ENCODE measurements at regions not wholly inside any gene's neighbourhood (a gene's known extent, or its start where the extent isn't known, plus 50 kb on each side); places are given as distances from the start of the nearest gene placed in this dataset.
"Not testable (repeated sequence)": the region's sequence is repeated elsewhere in the genome, so short reads cannot be mapped to it uniquely, and the experiment has no call there.

DNA sequence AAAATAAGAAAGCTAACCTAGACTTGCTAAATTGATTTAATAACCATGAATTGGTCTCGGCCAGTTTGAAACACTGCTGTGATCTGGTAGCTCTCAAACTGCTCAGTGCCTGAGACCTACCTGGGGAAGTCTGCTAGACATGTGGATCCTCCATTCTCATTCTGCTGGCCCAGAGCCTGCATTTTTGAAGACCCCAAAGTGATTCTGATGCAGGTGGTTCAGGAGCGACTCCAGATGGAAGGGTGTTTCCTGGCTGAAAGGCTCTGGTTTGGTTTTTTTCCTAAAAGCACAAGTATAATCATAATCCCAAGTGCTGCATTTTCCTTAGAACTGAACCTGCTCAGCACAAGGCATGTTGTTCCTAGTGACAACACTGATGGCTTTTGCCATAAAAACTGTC, 159.5 kb downstream of the ZNF664 start:
- Histone ChIP-seq H3K27me3 (ENCODE audit: control insufficient read depth, insufficient read depth, low read length) (no peaks in the 10 kb centered on the region), H2AFZ (no peak overlapping the region), H3K4me1 (no peaks in the 10 kb centered on the region), H3K4me2 (ENCODE audit: low read length) (no peak overlapping the region), H3K9ac (no peak overlapping the region), H3K27ac (no peak overlapping the region), H3K36me3 (ENCODE audit: control insufficient read depth, insufficient read depth, low read length) (no peaks in the 10 kb centered on the region), H3K4me3 (ENCODE audit: low read depth, low read length) (no peak overlapping the region), H3K79me2 (no peaks in the 10 kb centered on the region), H3K9me3 (ENCODE audit: control insufficient read depth, low read length) (no peaks in the 10 kb centered on the region)
- TF ChIP-seq, protein P1, sequence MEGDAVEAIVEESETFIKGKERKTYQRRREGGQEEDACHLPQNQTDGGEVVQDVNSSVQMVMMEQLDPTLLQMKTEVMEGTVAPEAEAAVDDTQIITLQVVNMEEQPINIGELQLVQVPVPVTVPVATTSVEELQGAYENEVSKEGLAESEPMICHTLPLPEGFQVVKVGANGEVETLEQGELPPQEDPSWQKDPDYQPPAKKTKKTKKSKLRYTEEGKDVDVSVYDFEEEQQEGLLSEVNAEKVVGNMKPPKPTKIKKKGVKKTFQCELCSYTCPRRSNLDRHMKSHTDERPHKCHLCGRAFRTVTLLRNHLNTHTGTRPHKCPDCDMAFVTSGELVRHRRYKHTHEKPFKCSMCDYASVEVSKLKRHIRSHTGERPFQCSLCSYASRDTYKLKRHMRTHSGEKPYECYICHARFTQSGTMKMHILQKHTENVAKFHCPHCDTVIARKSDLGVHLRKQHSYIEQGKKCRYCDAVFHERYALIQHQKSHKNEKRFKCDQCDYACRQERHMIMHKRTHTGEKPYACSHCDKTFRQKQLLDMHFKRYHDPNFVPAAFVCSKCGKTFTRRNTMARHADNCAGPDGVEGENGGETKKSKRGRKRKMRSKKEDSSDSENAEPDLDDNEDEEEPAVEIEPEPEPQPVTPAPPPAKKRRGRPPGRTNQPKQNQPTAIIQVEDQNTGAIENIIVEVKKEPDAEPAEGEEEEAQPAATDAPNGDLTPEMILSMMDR (IDR thresholded peaks at IDR 0.05) = no peak

- H3K9ac ChIP-seq = no peak overlapping the region
- no peak overlapping the region for H3K4me3 ChIP-seq (ENCODE audit: low read depth, low read length)
- H3K27me3 ChIP-seq (ENCODE audit: control insufficient read depth, insufficient read depth, low read length) = no peaks in the 10 kb centered on the region
- no peaks in the 10 kb centered on the region for H3K79me2 ChIP-seq
- no peaks in the 10 kb centered on the region for H3K4me1 ChIP-seq
- no peak overlapping the region for H2AFZ ChIP-seq
- no peaks in the 10 kb centered on the region for H3K36me3 ChIP-seq (ENCODE audit: control insufficient read depth, insufficient read depth, low read length)
- no peak overlapping the region for H3K27ac ChIP-seq
- H3K9me3 ChIP-seq (ENCODE audit: control insufficient read depth, low read length) = no peaks in the 10 kb centered on the region
- TF ChIP-seq, protein P1 (IDR thresholded peaks at IDR 0.05) = no peak
- no peak overlapping the region for H3K4me2 ChIP-seq (ENCODE audit: low read length)
Measured at GRCh38 chr12:124136796-124137195, 158.1 kb upstream of the RFLNA start.

DNA sequence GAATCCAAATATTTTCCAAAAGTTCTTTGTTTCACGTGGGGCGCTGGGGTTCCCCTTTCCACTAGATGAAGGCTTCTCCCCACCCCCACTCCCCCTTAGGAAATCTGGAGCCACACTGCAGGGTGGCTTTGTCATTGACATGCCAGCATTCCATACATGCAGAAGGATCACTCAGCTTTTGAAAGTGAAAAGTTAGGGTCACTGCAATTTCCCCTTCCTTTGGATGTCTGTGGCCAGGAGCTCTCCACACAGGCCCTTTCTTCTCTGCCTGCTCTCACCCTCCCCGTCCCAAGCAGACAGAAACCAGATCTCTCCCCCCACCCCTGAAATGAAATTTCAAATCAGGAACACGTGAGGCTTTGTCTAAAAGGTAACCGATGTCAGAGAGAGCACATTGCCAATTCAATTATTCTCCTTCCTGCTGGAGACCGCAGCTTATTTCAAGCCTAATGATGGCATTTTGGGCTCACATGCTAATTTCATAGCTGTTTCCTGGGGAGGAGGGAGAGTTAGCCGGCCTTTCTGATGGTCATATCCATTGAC, 153.9 kb upstream of the RFLNA start:
- H3K27ac ChIP-seq = no peak overlapping the region
- H3K4me1 ChIP-seq = no peaks in the 10 kb centered on the region
- TF ChIP-seq, protein P1 (IDR thresholded peaks at IDR 0.05) = no peak
- H3K9ac ChIP-seq = no peak overlapping the region
- H3K79me2 ChIP-seq = no peaks in the 10 kb centered on the region
- no peaks in the 10 kb centered on the region for H3K36me3 ChIP-seq (ENCODE audit: control insufficient read depth, insufficient read depth, low read length)
- no peaks in the 10 kb centered on the region for H3K9me3 ChIP-seq (ENCODE audit: control insufficient read depth, low read length)
- no peak overlapping the region for H3K4me2 ChIP-seq (ENCODE audit: low read length)
- H3K4me3 ChIP-seq (ENCODE audit: low read depth, low read length) = no peak overlapping the region
- no peaks in the 10 kb centered on the region for H3K27me3 ChIP-seq (ENCODE audit: control insufficient read depth, insufficient read depth, low read length)
- H2AFZ ChIP-seq = no peak overlapping the region

DNA sequence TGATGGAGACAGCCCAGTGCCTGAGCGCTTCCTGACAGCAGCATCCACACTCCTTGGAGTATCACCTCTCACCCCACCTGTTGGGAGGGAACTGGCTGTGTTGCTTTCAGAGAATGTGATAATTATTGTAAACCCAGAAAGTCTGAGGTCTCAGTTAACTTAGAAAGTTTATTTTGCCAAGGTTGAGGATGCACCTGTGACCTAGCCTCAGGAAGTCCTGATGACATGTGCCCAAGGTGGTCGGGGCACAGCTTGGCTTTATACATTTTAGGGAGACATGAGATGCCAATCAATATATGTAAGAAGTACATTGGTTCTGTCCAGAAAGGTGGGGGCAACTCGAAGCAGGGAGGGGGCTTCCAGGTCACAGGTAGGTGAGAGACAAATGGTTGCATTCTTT, 153.3 kb upstream of the RFLNA start:
- H3K4me2 ChIP-seq (ENCODE audit: low read length); H3K9me3 ChIP-seq (ENCODE audit: control insufficient read depth, low read length); H3K9ac ChIP-seq; H3K27me3 ChIP-seq (ENCODE audit: control insufficient read depth, insufficient read depth, low read length); H3K79me2 ChIP-seq; H3K27ac ChIP-seq; H3K36me3 ChIP-seq (ENCODE audit: control insufficient read depth, insufficient read depth, low read length); H2AFZ ChIP-seq; H3K4me1 ChIP-seq; H3K4me3 ChIP-seq (ENCODE audit: low read depth, low read length): not testable (repeated sequence)

DNA sequence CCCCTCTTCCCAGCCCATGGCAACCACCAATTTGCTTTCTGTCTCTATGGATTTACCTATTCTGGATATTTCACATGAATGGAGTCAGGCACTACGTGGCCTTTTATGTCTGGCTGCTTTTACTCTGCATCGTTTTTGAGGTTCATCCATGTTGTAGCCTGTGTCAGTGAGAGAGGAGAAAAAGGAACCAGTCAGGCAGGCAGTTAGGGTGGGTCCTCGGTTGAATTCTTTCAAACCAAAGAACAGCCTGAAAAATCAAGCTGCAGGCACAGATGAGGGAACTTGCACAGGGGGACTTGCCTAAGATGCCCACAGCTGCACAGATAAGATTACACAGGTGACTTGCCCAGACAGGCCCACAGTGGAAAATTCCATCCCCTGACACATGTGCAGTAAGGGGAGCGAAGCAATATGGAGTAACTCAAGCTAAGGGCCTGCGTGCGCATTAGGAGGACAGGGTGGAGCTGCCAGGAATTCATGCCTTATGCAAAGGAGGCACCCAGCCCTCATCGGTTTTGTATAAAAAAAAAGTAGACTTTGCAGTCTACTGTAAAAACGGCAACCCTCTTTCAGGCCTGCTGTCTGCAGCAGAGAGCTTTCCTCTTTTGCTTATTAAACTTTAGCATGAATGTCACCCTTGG, 152.4 kb upstream of the RFLNA start:
- no peaks in the 10 kb centered on the region for H3K4me1 ChIP-seq
- no peaks in the 10 kb centered on the region for H3K36me3 ChIP-seq (ENCODE audit: control insufficient read depth, insufficient read depth, low read length)
- H2AFZ ChIP-seq = no peak overlapping the region
- H3K27me3 ChIP-seq (ENCODE audit: control insufficient read depth, insufficient read depth, low read length) = no peaks in the 10 kb centered on the region
- no peak overlapping the region for H3K4me2 ChIP-seq (ENCODE audit: low read length)
- H3K4me3 ChIP-seq (ENCODE audit: low read depth, low read length) = no peak overlapping the region
- H3K9ac ChIP-seq = no peak overlapping the region
- H3K9me3 ChIP-seq (ENCODE audit: control insufficient read depth, low read length) = no peaks in the 10 kb centered on the region
- no peaks in the 10 kb centered on the region for H3K79me2 ChIP-seq
- no peak overlapping the region for H3K27ac ChIP-seq
- TF ChIP-seq, protein P1 (IDR thresholded peaks at IDR 0.05) = no peak

Measured in parathyroid adenoma (tissue), 2 donors.